ENCODE measurements at regions not wholly inside any gene's neighbourhood (a gene's known extent, or its start where the extent isn't known, plus 50 kb on each side); places are given as distances from the start of the nearest gene placed in this dataset.

DNA sequence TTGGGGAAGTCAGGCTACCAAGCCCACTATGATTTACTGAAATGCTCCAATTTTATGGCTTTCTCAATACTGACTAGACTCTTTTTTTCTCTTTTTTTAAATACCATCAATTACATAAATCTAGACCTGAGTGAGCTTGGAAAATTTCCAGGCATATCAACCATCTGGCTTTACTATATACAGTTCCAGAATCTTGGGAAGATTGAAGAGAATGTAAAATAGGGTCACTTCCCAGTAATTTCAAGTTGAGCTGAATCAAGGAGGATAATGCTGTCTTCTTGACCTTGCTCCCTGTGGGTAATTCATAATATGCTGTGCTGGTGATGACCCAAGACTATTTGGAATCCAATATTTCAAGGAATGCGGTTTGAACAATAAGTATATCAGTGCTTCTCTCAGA lies 108.1 kb downstream of the MAP3K21 start:
- no peak for DNase-seq
- H3K4me1 ChIP-seq: peaks cover under 1% of the 10 kb centered on the region
- no peak for ATAC-seq
- TF ChIP-seq, protein P1, sequence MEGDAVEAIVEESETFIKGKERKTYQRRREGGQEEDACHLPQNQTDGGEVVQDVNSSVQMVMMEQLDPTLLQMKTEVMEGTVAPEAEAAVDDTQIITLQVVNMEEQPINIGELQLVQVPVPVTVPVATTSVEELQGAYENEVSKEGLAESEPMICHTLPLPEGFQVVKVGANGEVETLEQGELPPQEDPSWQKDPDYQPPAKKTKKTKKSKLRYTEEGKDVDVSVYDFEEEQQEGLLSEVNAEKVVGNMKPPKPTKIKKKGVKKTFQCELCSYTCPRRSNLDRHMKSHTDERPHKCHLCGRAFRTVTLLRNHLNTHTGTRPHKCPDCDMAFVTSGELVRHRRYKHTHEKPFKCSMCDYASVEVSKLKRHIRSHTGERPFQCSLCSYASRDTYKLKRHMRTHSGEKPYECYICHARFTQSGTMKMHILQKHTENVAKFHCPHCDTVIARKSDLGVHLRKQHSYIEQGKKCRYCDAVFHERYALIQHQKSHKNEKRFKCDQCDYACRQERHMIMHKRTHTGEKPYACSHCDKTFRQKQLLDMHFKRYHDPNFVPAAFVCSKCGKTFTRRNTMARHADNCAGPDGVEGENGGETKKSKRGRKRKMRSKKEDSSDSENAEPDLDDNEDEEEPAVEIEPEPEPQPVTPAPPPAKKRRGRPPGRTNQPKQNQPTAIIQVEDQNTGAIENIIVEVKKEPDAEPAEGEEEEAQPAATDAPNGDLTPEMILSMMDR (IDR thresholded peaks at IDR 0.05): no peak
- no peak for TF ChIP-seq POLR2A (IDR thresholded peaks at IDR 0.05)
- 91 to 92% methylated on average over 1 of the region's 1 CpG for WGBS, 2 donors
- H3K27ac ChIP-seq: no peak overlapping the region
- H3K4me3 ChIP-seq: no peak overlapping the region
- intact Hi-C loops (cut with DNase I): no loop called here
- no peaks in the 10 kb centered on the region for H3K36me3 ChIP-seq (replicated peaks in 1 of 2; ENCODE audit: insufficient read depth in 1 of 2, low read depth in 2 of 2)
- peaks cover 0 to 4% of the 10 kb centered on the region in 2 donors for H3K27me3 ChIP-seq
- H3K9me3 ChIP-seq: no peaks in the 10 kb centered on the region

GRCh38 chr1:233439721-233440120 lies 112.2 kb downstream of the MAP3K21 start:
- Histone ChIP-seq H3K36me3 (replicated peaks in 1 of 2; ENCODE audit: insufficient read depth in 1 of 2, low read depth in 2 of 2) (no peaks in the 10 kb centered on the region), H3K27ac (no peak overlapping the region), H3K4me1 (peaks cover 5% of the 10 kb centered on the region), H3K9me3 (no peaks in the 10 kb centered on the region), H3K27me3 (peaks cover 0 to 4% of the 10 kb centered on the region in 2 donors), H3K4me3 (no peak overlapping the region)
- intact Hi-C loops (cut with DNase I): loop anchor here (5.0 kb wide), 1 partner anchor 358 kb away; no protein-coding TSS in a partner anchor
- DNase-seq (no peak), ATAC-seq (no peak)
- WGBS, 2 donors: 52 to 62% methylated on average over 3 of the region's 3 CpGs
- TF ChIP-seq, protein P1 (IDR thresholded peaks at IDR 0.05): no peak
- no peak for TF ChIP-seq POLR2A (IDR thresholded peaks at IDR 0.05)

- peaks cover 0 to 4% of the 10 kb centered on the region in 2 donors for H3K27me3 ChIP-seq
- H3K36me3 ChIP-seq (replicated peaks in 1 of 2; ENCODE audit: insufficient read depth in 1 of 2, low read depth in 2 of 2): no peaks in the 10 kb centered on the region
- peak; percentile 19 to 52 (median 30) for DNase-seq
- H3K9me3 ChIP-seq: no peaks in the 10 kb centered on the region
- intact Hi-C loops (cut with DNase I): loop anchor here (5.0 kb wide), 1 partner anchor 356 kb away; no protein-coding TSS in a partner anchor
- no peak for TF ChIP-seq POLR2A (IDR thresholded peaks at IDR 0.05)
- TF ChIP-seq, protein P1 (IDR thresholded peaks at IDR 0.05): peak; percentile 44 to 86 (median 77)
- WGBS, 2 donors: 7 to 10% methylated on average over 9 of the region's 9 CpGs
- peaks cover 5% of the 10 kb centered on the region for H3K4me1 ChIP-seq
- ATAC-seq: peak; percentile 68
- H3K4me3 ChIP-seq: no peak overlapping the region
- H3K27ac ChIP-seq: no peak overlapping the region
These were observed 113.5 kb downstream of the MAP3K21 start for GRCh38 chr1:233440951-233441401.

GRCh38 chr1:233442026-233442780 lies 114.7 kb downstream of the MAP3K21 start:
- ATAC-seq (no peak), DNase-seq (no peak)
- WGBS, 2 donors: 65 to 66% methylated on average over 8 of the region's 8 CpGs
- peaks cover 0 to 4% of the 10 kb centered on the region in 2 donors for H3K27me3 ChIP-seq
- no peak overlapping the region for H3K27ac ChIP-seq
- intact Hi-C loops (cut with DNase I): loop anchor here (5.0 kb wide), 1 partner anchor 355 kb away; no protein-coding TSS in a partner anchor
- H3K4me3 ChIP-seq: no peak overlapping the region
- TF ChIP-seq POLR2A (IDR thresholded peaks at IDR 0.05): no peak
- TF ChIP-seq, protein P1 (IDR thresholded peaks at IDR 0.05): no peak
- no peaks in the 10 kb centered on the region for H3K36me3 ChIP-seq (replicated peaks in 1 of 2; ENCODE audit: insufficient read depth in 1 of 2, low read depth in 2 of 2)
- no peaks in the 10 kb centered on the region for H3K9me3 ChIP-seq
- peaks cover 5% of the 10 kb centered on the region for H3K4me1 ChIP-seq

Measured in body of pancreas (tissue), 4 donors.